Sigmoid colon (tissue), 6 donors: ENCODE measurements at regions not wholly inside any gene's neighbourhood (a gene's known extent, or its start where the extent isn't known, plus 50 kb on each side); places are given as distances from the start of the nearest gene placed in this dataset.

Experiments
- DNase-seq: peaks from one replicate; pipeline ENCODE4 v3.0.0-alpha.2; 2019
- H3K27ac ChIP-seq, 4 donors: fragments of 200-600 bp; sonication (generic); one replicate each; pipeline ENCODE4 v1.5.1; 2016 to 2019; ENCODE audit warnings: mild to moderate bottlenecking in 1 of 4
- H3K27me3 ChIP-seq, 3 donors: fragments of 200-600 bp; sonication (generic); one replicate each; pipeline ENCODE4 v1.5.1; 2019; ENCODE audit warnings: mild to moderate bottlenecking in 1 of 3
- H3K36me3 ChIP-seq, 4 donors: fragments of 200-600 bp; sonication (generic); one replicate each; pipeline ENCODE4 v1.5.1; 2016 to 2019
- H3K4me1 ChIP-seq, 4 donors: fragments of 200-600 bp; sonication (generic); one replicate each; pipeline ENCODE4 v1.5.1; 2017 to 2019
- H3K4me3 ChIP-seq, 4 donors: fragments of 200-600 bp; sonication (generic); one replicate each; pipeline ENCODE4 v1.5.1; 2017 to 2019; ENCODE audit warnings: mild to moderate bottlenecking in 2 of 4, moderate library complexity in 1 of 4
- H3K9me3 ChIP-seq, 4 donors: fragments of 200-600 bp in 3 of 4; sonication (generic) in 3 of 4; one replicate each; pipeline versions ENCODE4 v1.5.1 to v1.6.1; 2013 to 2019
- EP300 ChIP-seq, 4 donors: sonication (generic); formaldehyde crosslinking; IDR thresholded peaks; one replicate each; pipeline ENCODE4 v1.6.1; 2017; ENCODE audit warnings: antibody characterized with exemption in 4 of 4
- POLR2A ChIP-seq, 2 donors: fragments of 450-650 bp; IDR thresholded peaks; one replicate each; pipeline ENCODE4 v1.6.1; 2016; ENCODE audit warnings: antibody characterized with exemption in 2 of 2, mild to moderate bottlenecking in 2 of 2, moderate library complexity in 2 of 2
- POLR2AphosphoS5 ChIP-seq, 4 donors: sonication (generic); formaldehyde crosslinking; IDR thresholded peaks; one replicate each; pipeline ENCODE4 v1.6.1; 2017; ENCODE audit warnings: antibody characterized with exemption in 4 of 4
- WGBS, 2 donors: extraction: QIAGEN DNeasy Blood & Tissue Kit; methylation state at CpG; one replicate each; pipeline ENCODE4 v1.1.7; 2013; 5-methylcytosine and 5-hydroxymethylcytosine counted together
- intact Hi-C: fragments of 100-400 bp; cut with DNase I; formaldehyde crosslinking; loops from one replicate; pipeline ENCODE4 v1.15.1; 2023
- TF ChIP-seq, protein P1 (sequence below), 4 experiments: fragments of 450-650 bp in 3 of 4; fragments of 200-600 bp in 1 of 4; IDR thresholded peaks; one replicate each; pipeline ENCODE4 v1.5.1; 2016 to 2019; ENCODE audit warnings: antibody characterized with exemption in 4 of 4, mild to moderate bottlenecking in 3 of 4, moderate library complexity in 2 of 4
- donor health status: healthy with polysubstance abuse.
- donor health status: healthy.

DNA sequence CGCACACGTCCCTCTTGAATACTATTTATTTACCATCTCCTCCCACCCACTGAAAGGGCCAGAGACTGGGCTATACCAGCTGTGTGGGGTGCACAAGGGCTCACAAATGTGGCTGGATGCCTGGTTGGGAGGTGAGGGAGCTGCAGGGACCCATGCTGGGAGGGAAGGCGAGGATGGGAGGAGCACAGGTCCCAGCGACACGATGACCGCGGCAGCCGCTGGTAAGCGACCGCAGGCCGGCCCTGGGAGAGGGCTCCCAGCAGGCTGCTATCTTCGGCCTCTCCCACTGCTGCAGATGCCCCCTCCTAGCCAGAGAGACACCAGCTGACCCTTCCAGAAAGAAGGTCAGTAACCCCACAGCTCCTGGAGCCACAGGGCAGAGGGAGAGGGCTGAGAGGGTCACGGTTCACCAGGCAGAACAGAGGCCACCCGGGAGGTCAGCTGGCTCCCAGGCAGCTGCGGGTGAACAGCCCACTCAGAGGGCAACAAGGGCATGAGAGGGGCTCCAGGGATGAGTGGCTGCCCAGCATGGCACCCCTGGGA is 163.9 kb downstream of the CRYBB2 start:
- Histone ChIP-seq H3K4me3 (no peak overlapping the region), H3K9me3 (no peaks in the 10 kb centered on the region), H3K27ac (no peak overlapping the region), H3K36me3 (peaks cover 0 to 31% (median 4%) of the 10 kb centered on the region in 4 donors), H3K27me3 (no peaks in the 10 kb centered on the region), H3K4me1 (no peaks in the 10 kb centered on the region)
- TF ChIP-seq POLR2A (IDR thresholded peaks at IDR 0.05) (no peak), EP300 (IDR thresholded peaks at IDR 0.05) (no peak), POLR2AphosphoS5 (IDR thresholded peaks at IDR 0.05) (no peak)
- TF ChIP-seq, protein P1, sequence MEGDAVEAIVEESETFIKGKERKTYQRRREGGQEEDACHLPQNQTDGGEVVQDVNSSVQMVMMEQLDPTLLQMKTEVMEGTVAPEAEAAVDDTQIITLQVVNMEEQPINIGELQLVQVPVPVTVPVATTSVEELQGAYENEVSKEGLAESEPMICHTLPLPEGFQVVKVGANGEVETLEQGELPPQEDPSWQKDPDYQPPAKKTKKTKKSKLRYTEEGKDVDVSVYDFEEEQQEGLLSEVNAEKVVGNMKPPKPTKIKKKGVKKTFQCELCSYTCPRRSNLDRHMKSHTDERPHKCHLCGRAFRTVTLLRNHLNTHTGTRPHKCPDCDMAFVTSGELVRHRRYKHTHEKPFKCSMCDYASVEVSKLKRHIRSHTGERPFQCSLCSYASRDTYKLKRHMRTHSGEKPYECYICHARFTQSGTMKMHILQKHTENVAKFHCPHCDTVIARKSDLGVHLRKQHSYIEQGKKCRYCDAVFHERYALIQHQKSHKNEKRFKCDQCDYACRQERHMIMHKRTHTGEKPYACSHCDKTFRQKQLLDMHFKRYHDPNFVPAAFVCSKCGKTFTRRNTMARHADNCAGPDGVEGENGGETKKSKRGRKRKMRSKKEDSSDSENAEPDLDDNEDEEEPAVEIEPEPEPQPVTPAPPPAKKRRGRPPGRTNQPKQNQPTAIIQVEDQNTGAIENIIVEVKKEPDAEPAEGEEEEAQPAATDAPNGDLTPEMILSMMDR (IDR thresholded peaks at IDR 0.05): no peak
- DNase-seq: no peak
- intact Hi-C loops: no loop called here
- WGBS, 2 donors: 84 to 90% methylated on average over 15 of the region's 15 CpGs

DNA sequence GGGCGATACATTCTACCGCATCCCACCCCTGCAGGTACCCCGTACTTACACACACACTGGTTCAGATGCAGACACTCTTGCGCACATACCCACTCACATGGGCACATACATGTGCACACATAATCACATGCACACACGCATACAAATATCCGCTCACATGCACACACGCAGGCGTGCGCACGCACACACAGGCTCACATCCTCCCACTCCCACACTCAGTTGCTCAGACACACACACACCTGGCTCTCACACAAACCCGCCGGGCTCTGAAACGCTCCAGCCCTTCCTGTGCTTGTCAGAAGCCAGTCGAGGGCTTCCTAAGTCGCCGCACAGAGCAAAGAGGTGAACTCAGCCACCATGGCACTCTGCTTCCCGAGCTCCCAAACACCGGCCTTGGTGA is 164.5 kb downstream of the CRYBB2 start:
- DNase-seq: no peak

DNA sequence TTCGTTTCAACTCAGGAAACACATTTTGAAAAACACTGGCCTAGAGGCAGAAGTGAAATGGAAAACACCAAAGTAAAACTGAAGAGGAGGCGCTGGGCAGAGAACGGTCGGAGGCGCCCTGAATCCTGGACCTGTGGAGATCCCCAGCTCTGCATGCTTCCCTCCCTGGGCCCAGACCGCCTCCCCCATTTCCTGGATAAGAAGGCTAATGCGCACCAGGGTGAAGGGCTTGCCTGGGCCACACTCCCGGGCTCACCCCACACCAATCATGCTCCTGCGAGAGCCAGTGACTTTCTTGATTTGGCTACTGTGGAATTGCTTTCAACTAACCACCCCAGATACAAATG is 167.1 kb downstream of the CRYBB2 start:
- peaks cover 0 to 20% (median 17%) of the 10 kb centered on the region in 4 donors for H3K4me1 ChIP-seq
- H3K27ac ChIP-seq: no peak overlapping the region
- H3K9me3 ChIP-seq: no peaks in the 10 kb centered on the region
- no peaks in the 10 kb centered on the region for H3K27me3 ChIP-seq
- 83 to 93% methylated on average over 9 of the region's 9 CpGs for WGBS, 2 donors
- H3K36me3 ChIP-seq: no peaks in the 10 kb centered on the region
- no peak for DNase-seq
- intact Hi-C loops: no loop called here
- TF ChIP-seq, protein P1 (IDR thresholded peaks at IDR 0.05): no peak
- TF ChIP-seq POLR2A (IDR thresholded peaks at IDR 0.05): no peak
- no peak for TF ChIP-seq EP300 (IDR thresholded peaks at IDR 0.05)
- no peak for TF ChIP-seq POLR2AphosphoS5 (IDR thresholded peaks at IDR 0.05)
- no peak overlapping the region for H3K4me3 ChIP-seq

More for the DNA sequence above, 164.5 kb downstream of the CRYBB2 start:
- no peak overlapping the region for H3K4me3 ChIP-seq
- no peaks in the 10 kb centered on the region for H3K9me3 ChIP-seq
- H3K36me3 ChIP-seq: peaks cover 0 to 26% (median 2%) of the 10 kb centered on the region in 4 donors
- H3K27ac ChIP-seq: no peak overlapping the region
- 88 to 90% methylated on average over 18 of the region's 18 CpGs for WGBS, 2 donors
- H3K27me3 ChIP-seq: no peaks in the 10 kb centered on the region
- intact Hi-C loops: no loop called here
- TF ChIP-seq, protein P1 (IDR thresholded peaks at IDR 0.05): no peak
- TF ChIP-seq EP300 (IDR thresholded peaks at IDR 0.05): no peak
- no peak for TF ChIP-seq POLR2AphosphoS5 (IDR thresholded peaks at IDR 0.05)
- TF ChIP-seq POLR2A (IDR thresholded peaks at IDR 0.05): no peak
- H3K4me1 ChIP-seq: peaks cover 0 to 3% (median 0%) of the 10 kb centered on the region in 4 donors

DNA sequence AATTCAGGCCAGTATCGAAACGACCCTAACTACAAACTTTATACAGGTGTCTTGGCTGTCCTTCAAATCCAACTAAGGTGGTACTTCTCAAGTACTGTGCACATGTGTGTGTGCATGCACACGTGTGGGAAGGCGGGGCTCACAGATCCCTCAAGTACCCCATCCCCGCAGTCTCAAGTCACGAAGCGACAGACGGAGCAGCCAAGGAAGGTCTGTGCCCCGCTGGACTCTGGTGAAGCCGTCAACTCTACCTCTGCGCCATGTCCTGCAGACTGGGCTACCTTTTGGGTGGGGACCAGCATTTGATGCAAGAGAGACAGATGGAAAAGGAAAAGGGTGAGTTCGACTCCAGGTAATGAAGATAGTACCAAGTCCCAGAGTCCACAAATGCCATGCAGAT is 169.0 kb downstream of the CRYBB2 start:
- Histone ChIP-seq H3K4me3 (no peak overlapping the region), H3K36me3 (no peaks in the 10 kb centered on the region), H3K27me3 (no peaks in the 10 kb centered on the region), H3K27ac (no peak overlapping the region), H3K4me1 (peaks cover 0 to 20% (median 17%) of the 10 kb centered on the region in 4 donors), H3K9me3 (no peaks in the 10 kb centered on the region)
- DNase-seq: no peak
- intact Hi-C loops: no loop called here
- WGBS, 2 donors: 87 to 91% methylated on average over 12 of the region's 12 CpGs
- TF ChIP-seq POLR2AphosphoS5 (IDR thresholded peaks at IDR 0.05) (no peak), EP300 (IDR thresholded peaks at IDR 0.05) (no peak), POLR2A (IDR thresholded peaks at IDR 0.05) (no peak)
- TF ChIP-seq, protein P1 (IDR thresholded peaks at IDR 0.05): no peak
